Globus pallidus (tissue), 1 donor: ENCODE measurements at regions not wholly inside any gene's neighbourhood (a gene's known extent, or its start where the extent isn't known, plus 50 kb on each side); places are given as distances from the start of the nearest gene placed in this dataset.
"Not testable (repeated sequence)": the region's sequence is repeated elsewhere in the genome, so short reads cannot be mapped to it uniquely, and the experiment has no call there.

Experiments used
- DNase-seq: peaks from one replicate; pipeline ENCODE4 v3.0.0-alpha.2; 2015; ENCODE audit warnings: low spot score

- DNase-seq, result no peak
Measured at GRCh38 chr4:124053872-124054538, 657.4 kb downstream of the SPRY1 start.

- no peak for DNase-seq
Measured at GRCh38 chr4:124055336-124055735, 657.2 kb downstream of the ANKRD50 start.

DNA sequence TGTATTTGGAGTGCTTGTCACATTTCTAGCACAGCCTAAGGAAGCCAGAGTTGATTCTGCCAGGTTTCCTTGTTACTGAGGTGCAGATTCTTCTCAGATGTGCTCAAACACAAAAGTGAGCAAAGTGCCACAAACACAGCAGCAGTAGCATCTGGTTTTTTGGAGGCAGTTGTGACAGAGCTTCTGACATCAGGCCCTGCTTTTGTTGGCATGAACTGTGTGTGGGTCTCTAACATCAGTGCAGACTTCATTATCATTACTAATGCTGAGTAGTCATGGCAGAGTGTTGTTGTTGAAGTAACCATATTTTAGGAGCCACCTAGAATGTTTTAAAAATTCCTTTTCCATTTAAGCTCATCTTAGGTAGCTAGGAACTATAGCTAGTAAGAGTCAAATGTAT, 656.6 kb downstream of the ANKRD50 start:
- no peak for DNase-seq

GRCh38 chr4:124060261-124060918, 652.1 kb downstream of the ANKRD50 start:
- DNase-seq, result peak; percentile 35

GRCh38 chr4:124061413-124061812, 651.1 kb downstream of the ANKRD50 start:
- no peak for DNase-seq

DNA sequence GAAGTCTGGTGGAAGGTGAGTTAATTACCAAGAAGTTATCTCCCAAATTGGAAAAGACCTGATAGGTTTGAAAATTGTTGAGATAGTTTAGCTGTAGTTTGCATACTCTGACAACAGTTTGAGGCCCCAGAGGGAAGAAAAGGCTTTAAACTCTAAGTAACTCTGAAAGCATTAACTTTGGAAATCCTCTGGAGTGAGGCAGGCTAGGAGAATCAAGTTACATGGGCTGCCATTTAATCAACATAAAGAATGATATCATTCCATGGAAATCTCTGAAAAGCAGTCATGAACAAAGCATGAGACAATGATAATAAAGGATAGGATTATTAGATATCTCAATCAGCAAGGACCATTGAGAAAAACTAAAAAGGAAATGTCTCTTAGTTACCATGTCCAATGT, 647.1 kb downstream of the ANKRD50 start:
- no peak for DNase-seq

DNA sequence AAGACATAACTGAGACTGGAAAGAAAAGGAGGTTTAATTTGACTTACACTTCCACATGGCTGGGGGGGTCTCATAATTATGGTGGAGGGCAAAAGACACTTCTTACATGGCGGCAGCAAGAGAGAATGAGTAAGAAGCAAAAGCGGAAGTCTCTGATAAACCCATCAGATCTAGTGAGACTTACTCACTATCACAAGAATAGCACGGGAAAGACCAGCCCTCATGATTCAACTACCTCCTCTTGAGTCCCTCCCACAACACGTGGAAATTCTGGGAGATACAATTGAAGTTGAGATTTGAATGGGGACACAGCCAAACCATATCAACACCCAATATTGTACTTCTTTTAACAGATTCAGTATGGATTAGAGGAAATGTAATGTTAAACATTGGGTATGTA, 646.6 kb downstream of the ANKRD50 start:
- no peak for DNase-seq

DNA sequence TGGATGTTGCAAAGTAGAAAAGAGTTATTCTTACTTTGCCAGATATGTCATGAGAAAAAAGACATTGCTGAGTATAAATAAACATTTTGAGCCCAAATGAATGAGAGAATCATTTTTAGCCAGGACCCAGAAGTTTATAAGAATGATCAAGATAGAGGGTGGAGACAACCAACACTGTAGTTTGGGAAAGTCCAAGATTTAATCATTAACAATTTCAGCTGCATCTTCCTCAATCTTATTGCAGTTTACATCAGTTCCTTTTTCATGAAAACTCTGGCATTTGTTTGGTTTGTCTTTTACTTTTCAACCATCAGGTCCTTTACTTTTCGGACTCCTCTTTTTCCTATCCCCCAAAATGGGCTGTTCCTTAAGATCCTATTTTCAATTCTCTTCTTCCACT, 645.9 kb downstream of the ANKRD50 start:
- DNase-seq, result no peak

- no peak for DNase-seq
Measured at GRCh38 chr4:124067046-124067445, 645.5 kb downstream of the ANKRD50 start.

DNA sequence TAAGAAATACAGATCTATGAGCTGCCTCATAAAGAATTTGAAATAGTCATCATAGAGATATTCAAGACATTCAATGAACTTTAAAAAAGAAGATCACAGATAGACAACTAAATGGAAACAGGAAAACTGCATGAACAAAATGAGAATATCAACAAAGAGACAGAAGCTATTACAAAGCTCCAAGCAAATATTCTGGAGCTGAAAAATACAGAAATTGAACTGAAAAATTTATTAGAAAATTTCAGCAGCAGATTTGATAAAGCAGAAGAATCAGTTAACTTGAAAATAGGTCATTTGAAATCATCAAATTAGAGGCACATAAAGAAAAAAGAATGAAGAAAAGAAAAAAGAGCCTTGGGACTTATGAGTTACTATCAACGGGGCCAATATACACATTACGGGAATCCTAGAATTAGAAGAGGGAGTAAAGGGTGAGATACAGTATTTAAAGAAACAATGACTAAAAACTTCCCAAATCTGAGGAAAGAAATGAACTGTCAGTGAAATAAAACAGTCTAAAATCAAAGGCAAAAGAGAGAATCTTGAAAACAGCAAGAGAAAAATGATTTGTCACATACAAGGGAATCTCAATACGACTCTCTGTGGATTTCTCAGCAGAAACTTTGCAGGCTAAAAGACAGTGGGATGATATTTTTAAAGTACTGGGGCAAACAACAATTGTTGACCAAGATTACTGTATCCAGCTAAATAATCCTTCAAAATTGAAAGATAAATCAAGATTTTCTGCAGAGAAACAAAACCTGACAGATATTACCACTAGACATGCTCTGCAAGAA, 641.6 kb downstream of the ANKRD50 start:
- no peak for DNase-seq

GRCh38 chr4:124075276-124075675, 637.3 kb downstream of the ANKRD50 start:
- not testable (repeated sequence) for DNase-seq

- DNase-seq, result no peak
Measured at GRCh38 chr4:124079174-124079780, 633.3 kb downstream of the ANKRD50 start.

GRCh38 chr4:124083711-124084110, 628.8 kb downstream of the ANKRD50 start:
- DNase-seq, result no peak

DNA sequence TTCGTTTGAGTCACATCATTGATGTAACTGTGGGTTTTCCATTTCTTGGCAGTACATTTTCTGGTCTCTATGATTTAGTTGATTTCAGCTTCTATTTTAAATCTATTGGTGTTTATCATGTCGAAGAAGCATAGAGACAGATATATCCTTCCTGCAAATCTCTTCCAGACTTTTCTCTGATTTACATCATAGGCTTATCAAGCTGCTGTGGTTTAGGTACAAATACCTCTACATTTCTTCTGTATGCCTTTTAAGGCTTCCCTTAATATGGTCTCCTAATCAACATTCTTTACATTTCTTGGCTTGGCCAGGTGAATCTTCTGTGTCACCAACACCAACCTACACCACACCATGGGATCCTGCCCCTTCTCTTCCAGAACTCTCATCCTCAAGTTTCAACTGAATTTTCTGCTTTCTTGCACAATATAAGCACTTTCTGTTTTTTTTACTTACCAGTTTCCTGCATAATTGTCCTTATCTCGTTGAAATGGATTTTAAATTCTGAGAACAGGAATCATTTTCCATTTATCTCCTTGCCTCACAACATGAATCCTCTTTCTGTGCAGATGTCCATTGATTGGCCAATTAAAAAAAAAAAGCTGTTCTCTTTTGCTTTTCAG, 626.9 kb downstream of the ANKRD50 start:
- no peak for DNase-seq

DNA sequence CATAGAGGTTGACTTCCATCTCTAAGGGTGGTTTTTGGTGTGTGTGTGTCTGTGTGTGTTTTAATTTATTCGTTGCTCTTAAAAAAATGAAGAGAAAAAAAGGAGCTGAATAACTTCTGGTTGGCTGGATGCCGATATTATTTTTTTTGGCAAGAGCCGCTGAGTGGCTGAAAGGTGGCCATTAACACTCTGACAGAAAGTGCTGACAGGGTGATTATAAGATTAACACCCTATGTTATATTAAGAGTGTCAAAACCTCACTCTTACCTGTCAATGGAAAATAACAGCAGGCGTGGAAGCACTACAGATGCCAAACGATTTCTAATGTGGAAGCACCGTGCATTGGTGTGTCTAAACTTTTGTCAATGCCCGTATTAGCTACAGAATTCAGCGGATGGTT, 622.5 kb downstream of the ANKRD50 start:
- DNase-seq, result no peak

GRCh38 chr4:124092101-124092500, 620.4 kb downstream of the ANKRD50 start:
- DNase-seq, result no peak

- no peak for DNase-seq
Measured at GRCh38 chr4:124092541-124092984, 620.0 kb downstream of the ANKRD50 start.

DNA sequence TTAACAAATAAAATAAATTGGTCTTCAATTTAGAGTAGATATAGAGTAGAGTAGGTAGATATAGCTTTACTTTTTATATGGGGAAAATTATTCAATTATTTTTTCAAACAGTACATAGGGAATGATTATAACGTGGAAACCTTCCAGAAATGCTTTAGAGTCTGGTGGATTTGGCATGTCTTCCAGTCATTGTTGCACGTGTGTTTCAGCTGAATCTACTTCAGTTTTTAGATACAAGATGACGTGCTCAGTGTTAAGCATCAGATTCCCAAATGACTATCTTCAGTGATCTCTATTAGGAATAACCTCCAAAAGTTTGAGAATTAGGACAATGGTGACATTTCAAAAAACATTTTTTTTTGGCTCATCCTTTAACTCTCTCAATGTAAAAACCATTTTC, 616.9 kb downstream of the ANKRD50 start:
- DNase-seq, result no peak

GRCh38 chr4:124096290-124096689, 616.2 kb downstream of the ANKRD50 start:
- no peak for DNase-seq

DNA sequence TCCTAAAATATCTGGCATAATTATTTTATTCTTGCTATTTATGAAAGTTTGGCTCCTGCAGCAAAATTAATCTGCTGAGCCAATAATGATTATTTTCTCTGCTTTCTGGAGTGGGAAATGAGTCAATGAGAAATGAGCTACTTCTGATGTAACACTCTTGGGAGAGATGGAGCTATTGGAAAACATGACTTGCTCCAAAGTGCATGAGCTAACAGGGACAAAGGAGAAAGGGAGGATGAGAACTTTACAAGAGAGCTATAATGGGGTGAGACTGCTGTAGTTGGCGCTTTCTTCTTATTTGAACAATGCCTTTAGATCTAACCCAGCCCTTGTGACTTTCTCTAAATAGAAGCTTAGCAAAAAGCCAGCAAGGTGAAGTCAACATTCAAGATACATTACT, 615.1 kb downstream of the ANKRD50 start:
- no peak for DNase-seq

- no peak for DNase-seq
Measured at GRCh38 chr4:124104101-124104500, 608.4 kb downstream of the ANKRD50 start.

DNA sequence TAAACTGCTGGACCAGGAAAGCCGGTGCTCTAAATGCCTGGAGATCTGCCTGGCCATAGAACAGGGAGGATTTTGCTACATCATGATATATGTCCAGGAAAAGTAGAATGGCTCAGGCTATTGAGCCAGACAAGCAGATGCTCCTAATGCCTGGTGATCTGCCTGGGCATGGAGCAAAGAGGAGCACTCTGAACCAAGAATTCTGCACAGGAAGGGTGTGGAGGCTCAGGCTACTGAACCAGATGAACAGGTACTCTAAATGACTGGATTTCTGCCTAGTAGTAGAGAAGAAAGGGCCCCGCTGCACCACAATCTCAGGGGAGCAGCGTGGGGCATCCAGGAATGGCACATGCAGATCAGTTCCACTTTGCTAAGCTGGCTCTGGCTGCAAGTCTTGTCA, 607.9 kb downstream of the ANKRD50 start:
- no peak for DNase-seq
